Activated CD8-positive, alpha-beta memory T cell treated with anti-CD3 and anti-CD28 coated beads for 24 hours (primary cell): ENCODE measurements at regions not wholly inside any gene's neighbourhood (a gene's known extent, or its start where the extent isn't known, plus 50 kb on each side); places are given as distances from the start of the nearest gene placed in this dataset.

ENCODE experiments used
- DNase-seq: peaks from one replicate; pipeline ENCODE4 v3.0.0-alpha.2; 2020

- DNase-seq = no peak
Observed at GRCh38 chr5:39491210-39491609, 66.4 kb upstream of the DAB2 start.

- DNase-seq = no peak
Observed at GRCh38 chr5:39489263-39489662, 64.5 kb upstream of the DAB2 start.

- DNase-seq = no peak
Observed at GRCh38 chr5:39486790-39487189, 62.0 kb upstream of the DAB2 start.

GRCh38 chr5:39486361-39486760 lies 61.6 kb upstream of the DAB2 start:
- DNase-seq = no peak

GRCh38 chr5:39485079-39485478 lies 60.3 kb upstream of the DAB2 start:
- no peak for DNase-seq

GRCh38 chr5:39484673-39485072 lies 59.9 kb upstream of the DAB2 start:
- no peak for DNase-seq

- DNase-seq = no peak
Observed at GRCh38 chr5:39482098-39482497, 57.3 kb upstream of the DAB2 start.

- DNase-seq = no peak
Observed at GRCh38 chr5:39479537-39479936, 54.8 kb upstream of the DAB2 start.

GRCh38 chr5:39478863-39479262 lies 54.1 kb upstream of the DAB2 start:
- DNase-seq = no peak

GRCh38 chr5:39476843-39477220 lies 52.1 kb upstream of the DAB2 start:
- DNase-seq = no peak

- DNase-seq = no peak
Observed at GRCh38 chr5:39475881-39476842, 51.4 kb upstream of the DAB2 start.

- DNase-seq = no peak
Observed at GRCh38 chr5:39475159-39475571, 50.4 kb upstream of the DAB2 start.
